GM21737 (cell line): ENCODE measurements at regions not wholly inside any gene's neighbourhood (a gene's known extent, or its start where the extent isn't known, plus 50 kb on each side); places are given as distances from the start of the nearest gene placed in this dataset.
"Not testable (repeated sequence)": the region's sequence is repeated elsewhere in the genome, so short reads cannot be mapped to it uniquely, and the experiment has no call there.

Experiments
- ATAC-seq: cut with Tn5 transposase; IDR thresholded peaks from one replicate; pipeline ENCODE4 v1.9.1; 2021; ENCODE audit warnings: mild to moderate bottlenecking, moderate library complexity; ENCODE audit not compliant: unreplicated experiment

DNA sequence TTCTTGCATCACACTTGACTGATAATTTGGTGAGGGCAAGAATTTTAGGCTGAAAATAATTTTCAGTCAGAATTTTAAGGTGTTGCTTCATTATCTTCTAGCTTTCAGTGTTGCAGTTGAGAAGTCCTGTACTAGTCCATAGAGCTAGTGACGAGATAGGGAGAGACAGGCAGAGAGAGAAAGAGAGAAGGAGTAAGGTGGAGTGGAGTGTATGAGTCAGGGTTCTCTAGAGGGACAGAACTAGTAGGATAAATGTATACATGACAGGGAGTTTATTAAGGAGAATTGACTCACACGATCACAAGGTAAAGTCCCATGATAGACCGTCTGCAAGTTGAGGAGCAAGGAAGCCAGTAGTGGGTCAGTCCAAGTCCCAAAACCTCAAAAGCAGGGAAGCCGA lies 127.2 kb downstream of the UTP18 start:
- no peak for ATAC-seq

DNA sequence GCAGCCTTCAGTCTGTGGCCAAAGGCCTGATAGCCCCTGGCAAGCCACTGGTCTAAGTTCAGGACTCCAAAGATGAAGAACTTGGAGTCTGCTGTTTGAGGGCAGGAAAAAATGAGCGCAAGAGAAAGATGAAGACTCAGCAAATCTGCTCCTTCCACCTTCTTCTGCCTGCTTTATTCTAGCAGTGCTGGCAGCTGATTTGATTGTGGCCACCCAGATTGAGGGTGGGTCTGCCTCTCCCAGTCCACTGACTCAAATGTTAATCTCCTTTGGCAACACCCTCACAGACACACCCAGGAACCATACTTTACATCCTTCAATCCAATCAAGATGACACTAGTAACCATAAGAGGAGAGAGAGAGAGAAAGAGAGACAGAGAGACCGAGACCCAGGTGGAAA lies 127.6 kb downstream of the UTP18 start:
- ATAC-seq, result no peak

GRCh38 chr17:51389875-51390274 lies 129.5 kb downstream of the UTP18 start:
- ATAC-seq, result no peak

DNA sequence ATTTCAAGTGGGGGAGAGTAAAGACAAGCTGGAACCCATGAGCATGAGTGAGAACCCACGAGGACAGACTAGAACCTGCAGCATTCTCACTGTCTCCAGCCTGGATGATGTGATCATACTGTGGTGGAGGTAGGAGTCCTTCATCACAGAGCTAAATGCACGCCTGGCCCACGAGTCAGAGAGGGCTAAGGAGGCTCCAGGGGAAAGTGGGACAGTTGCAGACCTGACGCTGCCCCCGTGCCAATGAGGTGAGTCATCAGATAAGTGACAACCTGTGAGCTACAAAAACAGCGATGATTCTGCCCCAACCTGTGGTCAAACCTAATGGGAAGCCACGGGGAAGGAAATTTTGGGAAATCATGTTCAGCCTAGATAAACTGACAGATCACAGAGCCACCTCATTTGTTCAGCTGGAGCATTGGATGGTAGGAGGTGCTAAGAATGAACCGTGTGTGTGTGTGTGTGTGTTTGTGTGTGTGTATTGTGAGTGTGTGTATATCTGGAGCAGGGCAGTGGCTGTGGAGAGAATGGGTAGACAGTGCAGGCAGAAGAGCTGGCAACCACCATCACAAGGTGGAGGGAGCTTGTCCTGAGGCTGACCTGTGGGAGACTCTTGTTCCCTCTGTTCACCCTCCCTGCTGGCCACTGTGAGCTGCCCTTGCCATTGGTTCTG lies 131.8 kb downstream of the UTP18 start:
- no peak for ATAC-seq

DNA sequence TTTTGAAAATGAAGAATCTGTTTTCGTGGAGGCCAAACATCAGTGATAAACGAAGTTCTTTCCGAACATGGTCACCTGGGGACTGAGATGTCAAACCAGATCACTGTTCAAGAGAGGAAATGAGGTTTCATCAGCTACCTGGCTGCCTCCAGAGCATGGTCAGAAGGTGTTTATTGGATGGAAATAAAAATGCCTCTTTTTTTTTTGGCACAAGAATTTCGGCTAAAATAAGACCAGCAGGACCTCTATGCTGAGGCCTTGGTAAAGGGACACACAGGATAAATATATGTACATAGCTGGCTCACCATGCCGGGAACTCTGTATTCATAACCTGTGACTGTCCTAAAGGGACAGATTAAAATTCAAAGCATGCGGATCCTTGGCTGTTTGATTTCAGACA lies 135.3 kb downstream of the UTP18 start:
- ATAC-seq, result no peak

DNA sequence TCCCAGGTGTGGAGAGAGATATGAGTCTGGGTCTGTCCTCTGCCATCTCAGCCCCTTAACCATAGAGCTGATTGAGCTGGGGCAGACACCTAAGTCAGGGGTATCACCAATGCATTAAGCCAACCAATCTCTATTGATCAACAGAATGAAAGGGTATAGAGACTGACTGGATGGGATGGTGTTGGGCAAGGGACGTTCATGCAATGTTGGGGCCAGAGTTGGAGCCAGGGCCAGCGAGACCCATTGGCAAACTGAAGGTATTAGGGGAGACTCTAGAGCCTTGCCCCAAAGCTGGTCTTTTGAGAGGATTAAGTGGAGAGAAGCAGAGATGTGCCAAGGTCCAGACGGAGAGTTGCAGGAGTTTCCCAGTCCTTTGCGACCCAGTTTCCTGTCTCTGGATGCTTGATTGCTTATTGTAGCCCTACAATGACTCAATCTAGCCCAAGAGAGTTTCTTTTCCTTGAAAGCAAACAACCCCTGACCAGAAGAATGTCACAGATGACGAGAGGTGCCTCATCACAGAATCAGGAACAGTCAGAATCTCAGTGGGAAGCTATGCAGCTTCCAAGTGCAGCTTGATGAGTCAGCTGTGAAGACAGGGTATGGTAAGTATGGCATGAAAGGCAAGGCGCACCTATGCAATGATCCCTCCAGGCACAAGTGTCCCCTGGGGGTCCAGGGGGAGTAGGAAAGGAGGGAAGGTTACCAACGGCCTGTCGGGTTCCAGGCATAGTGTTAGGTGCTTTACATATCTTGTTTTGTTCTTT lies 137.2 kb downstream of the UTP18 start:
- no peak for ATAC-seq

GRCh38 chr17:51398128-51398525 lies 137.8 kb downstream of the UTP18 start:
- ATAC-seq, result no peak

- ATAC-seq, result no peak
Measured at GRCh38 chr17:51398687-51399086, 138.3 kb downstream of the UTP18 start.

- ATAC-seq, result no peak
Measured at GRCh38 chr17:51401279-51401678, 140.9 kb downstream of the UTP18 start.

DNA sequence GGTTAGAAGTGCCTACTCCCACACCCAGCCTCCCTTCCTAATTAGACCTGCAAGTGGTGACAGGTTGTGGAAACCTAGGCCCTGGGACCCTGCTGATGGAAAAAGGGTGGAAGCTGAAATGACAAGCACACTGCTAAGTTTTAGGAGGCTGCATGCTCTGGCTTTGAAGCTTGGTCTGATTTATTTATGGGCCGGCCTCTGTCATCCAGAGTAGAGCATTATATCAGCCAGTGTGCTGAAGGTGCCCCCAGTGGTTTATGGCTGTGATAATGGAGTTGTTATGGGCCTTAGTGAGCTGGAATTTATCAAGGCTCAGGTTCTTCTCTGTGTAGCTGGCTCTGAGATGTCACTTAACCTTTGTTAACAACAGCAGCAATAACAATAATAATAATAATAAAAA lies 142.6 kb downstream of the UTP18 start:
- no peak for ATAC-seq

DNA sequence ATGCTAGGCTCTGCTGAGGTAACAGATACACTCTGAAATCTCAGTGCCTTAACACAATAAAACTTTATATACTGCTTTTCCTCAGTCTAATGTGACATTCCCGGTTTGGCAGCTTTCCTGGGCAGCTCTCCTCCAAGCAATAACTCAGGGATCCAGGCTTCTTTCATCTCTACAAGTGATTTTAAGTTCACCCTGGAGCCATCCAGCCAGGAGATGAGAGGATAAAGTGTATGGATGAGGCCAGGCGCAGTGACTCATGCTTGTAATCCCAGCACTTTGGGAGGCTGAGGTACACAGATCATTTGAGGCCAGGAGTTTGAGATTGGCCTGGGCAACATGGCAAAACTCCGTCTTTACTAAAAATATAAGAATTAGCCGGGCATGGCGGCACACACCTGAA lies 147.2 kb downstream of the UTP18 start:
- no peak for ATAC-seq

- no peak for ATAC-seq
Measured at GRCh38 chr17:51419476-51419875, 159.1 kb downstream of the UTP18 start.

GRCh38 chr17:51421525-51421924 lies 161.2 kb downstream of the UTP18 start:
- ATAC-seq, result no peak

GRCh38 chr17:51422634-51423033 lies 162.3 kb downstream of the UTP18 start:
- ATAC-seq, result no peak

DNA sequence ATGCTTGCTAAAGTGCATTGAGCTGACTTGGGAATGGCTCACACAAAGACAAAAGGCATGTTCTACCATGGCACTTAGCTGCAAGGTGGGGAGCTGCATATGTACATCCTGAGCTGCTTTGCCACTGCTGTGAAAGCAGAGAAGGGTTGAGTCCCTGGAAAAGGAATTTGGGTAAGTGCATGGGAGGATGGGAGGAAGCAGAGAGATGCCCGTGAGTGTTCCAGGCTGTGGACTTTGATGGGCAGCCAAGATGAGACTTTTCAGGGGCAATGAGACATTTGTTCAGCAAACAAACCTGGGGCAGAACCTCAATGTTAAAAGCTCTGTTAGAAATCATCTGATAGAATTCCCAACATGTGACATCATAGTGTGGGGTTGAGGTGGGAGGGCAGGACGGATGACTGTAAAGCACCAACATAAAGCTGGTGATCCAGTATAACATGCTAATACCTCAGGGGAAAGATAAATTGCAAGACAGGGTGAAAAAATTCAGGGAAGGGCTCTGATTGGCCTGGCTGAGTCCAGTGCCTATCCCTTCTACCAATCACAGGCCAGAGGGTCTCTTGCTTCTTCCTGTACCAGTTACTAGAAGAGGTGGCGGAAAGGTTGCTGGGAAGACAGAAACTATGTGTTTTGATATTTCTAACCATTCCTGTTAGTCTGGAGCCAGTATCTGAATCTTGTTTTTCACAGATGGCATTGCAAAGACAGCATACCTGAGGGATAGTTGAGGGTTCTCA lies 163.2 kb downstream of the UTP18 start:
- no peak for ATAC-seq

- ATAC-seq, result no peak
Measured at GRCh38 chr17:51425773-51426172, 165.4 kb downstream of the UTP18 start.

DNA sequence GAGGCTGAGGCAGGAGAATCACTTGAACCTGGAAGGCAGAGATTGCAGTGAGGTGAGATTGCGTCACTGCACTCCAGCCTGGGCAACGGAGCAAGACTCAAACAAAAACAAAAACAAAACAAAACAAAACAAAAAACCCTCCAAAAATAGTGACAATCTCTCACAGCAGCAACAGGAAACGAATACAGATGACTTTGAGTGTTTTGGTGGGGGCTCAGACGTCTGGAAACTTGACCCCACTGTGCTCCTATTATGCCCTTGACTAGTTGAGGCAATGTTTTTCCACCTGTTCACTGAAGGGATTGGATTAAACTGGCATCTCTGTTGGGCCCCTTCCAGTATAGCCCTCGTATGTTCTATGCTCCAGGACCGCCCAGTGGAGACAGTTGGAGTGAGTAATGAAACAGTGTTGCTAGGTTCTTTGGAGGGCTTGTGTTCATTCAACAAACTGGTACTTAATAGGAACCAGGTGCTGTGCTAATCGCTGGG lies 167.0 kb downstream of the UTP18 start:
- peak; percentile 18 for ATAC-seq

DNA sequence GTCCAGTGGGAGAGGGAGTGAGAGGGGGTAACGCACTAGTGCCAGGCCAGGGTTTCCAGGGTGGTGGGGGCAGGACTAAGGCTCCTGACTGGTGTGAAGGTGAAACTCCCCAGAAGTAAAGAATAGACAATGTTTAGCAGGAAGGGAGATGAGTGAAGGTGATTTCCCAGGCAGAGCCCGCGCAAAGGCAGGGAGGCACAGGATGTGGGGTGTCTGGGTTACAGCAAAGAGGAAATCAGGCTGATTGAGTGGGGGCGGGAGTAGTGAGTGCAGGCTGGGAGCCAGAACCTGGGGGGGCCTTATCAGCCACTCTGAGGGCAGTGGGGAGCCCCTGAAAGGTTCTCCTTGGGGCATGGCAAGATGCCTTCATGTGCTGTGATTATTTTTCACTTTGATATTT lies 167.5 kb downstream of the UTP18 start:
- ATAC-seq, result peak; percentile 67

DNA sequence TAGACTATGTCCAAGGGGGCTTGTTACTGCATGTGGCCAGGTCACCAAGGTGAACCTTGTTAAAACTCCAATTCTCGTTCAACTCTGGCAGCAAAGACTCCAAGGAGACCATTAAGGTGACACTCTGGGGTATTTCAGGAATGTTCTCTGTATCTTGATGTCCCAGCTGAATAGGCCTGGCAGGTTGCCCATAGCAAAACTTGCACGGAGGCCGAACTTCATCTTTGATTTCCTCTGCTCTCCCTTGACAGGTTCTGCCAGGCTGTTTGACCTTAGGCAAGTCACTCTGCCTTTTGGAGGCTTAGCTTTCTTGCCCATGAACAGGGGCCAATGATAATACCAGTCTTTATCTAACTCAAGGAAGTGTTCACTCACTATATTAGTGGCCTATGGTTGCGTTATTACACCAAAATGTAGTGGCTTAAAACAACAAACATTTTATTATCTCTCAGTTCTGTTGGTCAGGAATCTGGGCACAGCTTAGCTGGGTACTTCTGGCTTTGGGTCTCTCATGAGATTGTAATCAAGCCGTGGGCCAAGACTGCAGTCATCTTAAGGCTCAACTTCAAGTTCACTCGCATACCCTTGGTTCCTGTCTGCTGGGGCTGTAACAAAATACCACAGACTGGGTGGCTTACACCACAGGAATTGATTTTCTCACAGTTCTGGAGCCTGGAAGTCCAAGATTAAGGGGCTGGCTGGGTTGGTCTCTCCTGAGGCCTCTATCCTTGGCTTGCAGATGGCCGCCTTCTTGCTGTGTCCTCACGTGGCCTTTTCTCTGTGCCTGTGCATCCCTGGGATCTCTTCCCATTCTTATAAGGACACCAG lies 168.5 kb downstream of the UTP18 start:
- ATAC-seq, result no peak

DNA sequence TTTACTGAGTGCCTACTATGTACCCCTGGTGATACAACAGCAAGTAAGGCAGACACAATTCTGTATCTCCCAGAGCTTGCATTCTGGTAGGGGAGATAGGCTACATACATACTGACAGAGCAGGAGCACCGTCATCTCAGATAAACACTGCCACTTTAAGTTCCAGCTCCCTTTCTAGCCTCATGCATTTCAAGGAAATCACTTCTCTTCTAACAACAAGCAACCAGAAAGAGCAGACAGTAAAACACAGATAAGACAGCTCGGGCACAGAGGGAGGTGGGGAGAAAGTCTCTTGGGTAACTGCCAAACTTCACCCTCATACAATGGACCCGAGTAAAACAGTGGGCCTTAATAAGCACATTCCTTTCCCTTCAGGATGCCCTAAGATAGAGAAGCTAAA lies 169.6 kb downstream of the UTP18 start:
- ATAC-seq, result not testable (repeated sequence)

DNA sequence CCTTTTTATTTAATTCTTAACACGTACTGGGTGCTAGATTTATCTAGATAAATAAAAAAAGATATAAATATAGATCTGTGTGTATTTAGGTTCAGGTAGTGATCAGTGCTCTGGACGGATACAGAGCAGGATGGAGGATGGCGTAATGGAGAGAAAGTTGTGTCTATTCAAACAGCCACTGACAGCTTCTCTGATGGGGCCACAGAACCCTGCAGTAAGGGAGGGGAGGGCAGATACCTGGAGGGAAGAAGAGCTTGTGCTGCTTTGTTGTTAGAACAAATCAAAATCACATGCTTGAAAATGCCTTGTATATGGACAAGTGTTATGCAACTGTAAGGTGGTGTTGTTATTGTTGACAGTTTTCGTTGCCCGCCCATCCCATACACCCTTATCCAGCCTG lies 170.2 kb downstream of the UTP18 start:
- no peak for ATAC-seq
